Adrenal gland (tissue), 5 donors: ENCODE measurements at regions not wholly inside any gene's neighbourhood (a gene's known extent, or its start where the extent isn't known, plus 50 kb on each side); places are given as distances from the start of the nearest gene placed in this dataset.

Experiments
- CTCF ChIP-seq, 6 experiments: fragments of 450-650 bp in 4 of 6; fragments of 200-600 bp in 2 of 6; sonication (generic) in 1 of 6; IDR thresholded peaks; 1 replicate in 5 of 6; 2 replicates in 1 of 6; pipeline versions ENCODE4 v1.5.1 to v1.8.0; 2016 to 2021; ENCODE audit warnings: antibody characterized with exemption in 6 of 6, mild to moderate bottlenecking in 2 of 6, moderate library complexity in 1 of 6
- POLR2A ChIP-seq, 2 donors: fragments of 450-650 bp; IDR thresholded peaks; one replicate each; pipeline ENCODE4 v1.6.1; 2017; ENCODE audit warnings: antibody characterized with exemption in 2 of 2, mild to moderate bottlenecking in 2 of 2, moderate library complexity in 1 of 2
- donor health status: DM: no; HTN: no; CAD: no.

- TF ChIP-seq CTCF (IDR thresholded peaks at IDR 0.05) (no peak), POLR2A (IDR thresholded peaks at IDR 0.05) (no peak)
Measured at GRCh38 chr2:67294218-67294617, 102.9 kb upstream of the ETAA1 start.
